HEK293T (cell line): ENCODE measurements at regions not wholly inside any gene's neighbourhood (a gene's known extent, or its start where the extent isn't known, plus 50 kb on each side); places are given as distances from the start of the nearest gene placed in this dataset.

Source experiments
- BHLHE40 ChIP-seq: fragments of 450-650 bp; IDR thresholded peaks from 2 replicates; pipeline ENCODE4 v1.6.1; 2016; ENCODE audit warnings: mild to moderate bottlenecking, moderate library complexity, borderline replicate concordance
- FOXA1 ChIP-seq: fragments of 450-650 bp; IDR thresholded peaks from 2 replicates; pipeline ENCODE4 v1.6.1; 2016; ENCODE audit warnings: mild to moderate bottlenecking
- FOXK2 ChIP-seq: fragments of 450-650 bp; IDR thresholded peaks from 2 replicates; pipeline ENCODE4 v1.6.1; 2016; ENCODE audit warnings: mild to moderate bottlenecking
- FOXM1 ChIP-seq: fragments of 450-650 bp; IDR thresholded peaks from 2 replicates; pipeline ENCODE4 v1.6.1; 2017; ENCODE audit warnings: mild to moderate bottlenecking, borderline replicate concordance
- HDGF ChIP-seq: fragments of 450-650 bp; IDR thresholded peaks from 2 replicates; pipeline ENCODE4 v1.6.1; 2017; ENCODE audit warnings: antibody characterized with exemption, borderline replicate concordance

DNA sequence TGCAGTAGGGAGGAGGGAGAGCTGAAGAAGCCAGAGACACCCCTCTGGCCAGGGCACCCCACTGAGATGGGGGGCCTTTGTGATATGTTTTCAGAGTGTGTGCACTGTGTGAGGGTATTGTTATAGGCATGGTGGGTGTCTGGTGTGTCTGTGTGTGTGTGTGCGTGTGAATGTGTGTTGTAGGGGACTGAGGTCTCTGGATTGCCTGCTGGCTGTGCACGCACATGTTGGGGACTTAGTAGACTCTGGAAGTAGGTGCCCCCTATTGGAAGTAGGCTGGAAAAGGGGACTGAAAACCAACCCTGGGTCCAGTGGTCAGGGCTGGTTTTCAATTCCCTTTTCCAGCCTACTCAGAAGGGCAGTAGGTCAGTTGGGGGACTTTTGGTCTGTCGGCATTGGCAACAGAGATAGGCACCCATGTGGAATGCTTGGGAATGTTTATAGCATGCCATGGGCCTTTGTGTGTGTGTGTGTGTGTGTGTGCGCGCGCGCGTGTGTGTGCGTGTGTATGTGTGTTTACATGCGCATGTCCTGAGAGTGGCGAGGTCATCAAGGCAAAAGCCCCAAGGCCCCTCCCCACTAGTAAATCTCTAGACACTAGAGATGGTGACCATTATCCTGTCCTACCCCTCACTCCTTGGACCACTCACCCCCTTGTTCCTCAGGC lies 78.8 kb downstream of the HIF1AN start:
- TF ChIP-seq FOXK2 (no peak), FOXM1 (no peak), FOXA1 (no peak), HDGF (no peak), BHLHE40 (no peak)
